GM12878 (cell line): ENCODE measurements at regions not wholly inside any gene's neighbourhood (a gene's known extent, or its start where the extent isn't known, plus 50 kb on each side); places are given as distances from the start of the nearest gene placed in this dataset.

Experiments used
- ATAC-seq: fragments of 200-7000 bp; cut with Tn5 transposase; 3 replicates; pipeline ENCODE4 v1.9.1; 2020; ENCODE audit warnings: mild to moderate bottlenecking, moderate library complexity
- BruUV-seq: library from RNA; stranded (reverse); fragments of 400-500 nt; replicated peaks from 2 replicates; lab custom pipeline; 2021; lab: Mats Ljungman, UMichigan
- CTCF ChIA-PET: fragments of 300-600 bp; sonication (Branson Sonifier 250); formaldehyde crosslinking; extraction: SDS; loops from one replicate; lab custom pipeline; 2021; ENCODE audit warnings: inconsistent platforms; lab: Yijun Ruan, JAX
- POLR2A ChIA-PET: fragments of 350-600 bp; formaldehyde crosslinking; extraction: SDS; loops from one replicate; lab custom pipeline; 2021; ENCODE audit warnings: inconsistent platforms; lab: Charles Lee
- RAD21 ChIA-PET: fragments of 300-600 bp; sonication (Branson Sonifier 250); formaldehyde crosslinking; loops from one replicate; lab custom pipeline; 2023; ENCODE audit warnings: antibody characterized with exemption; ENCODE audit not compliant: unreplicated experiment; lab: Charles Lee
- SMC1A ChIA-PET: fragments of 300-600 bp; sonication (Branson Sonifier 250); formaldehyde crosslinking; loops from one replicate; lab custom pipeline; 2023; ENCODE audit not compliant: unreplicated experiment, uncharacterized antibody; lab: Charles Lee
- DNase-seq: peaks from one replicate; pipeline ENCODE4 v3.0.0-alpha.2; 2011; ENCODE audit warnings: low read depth, low spot score
- FAIRE-seq: peaks from 3 replicates; lab custom pipeline; 2011; peaks lifted over from hg19 to GRCh38; lab: Jason Lieb, UNC
- H2AFZ ChIP-seq: 2 replicates; pipeline ENCODE4 v1.6.0; 2011; ENCODE audit warnings: low read depth, low read length, control low read depth; ENCODE audit not compliant: control insufficient read depth
- H3K27ac ChIP-seq: 2 replicates; pipeline ENCODE4 v1.5.1; 2011; ENCODE audit warnings: control low read depth; ENCODE audit not compliant: control insufficient read depth, insufficient read depth
- H3K27me3 ChIP-seq, 2 experiments: replicated peaks in 1 of 2; 2 replicates each; pipeline versions ENCODE4 v1.6.0 to v1.6.1; 2011; ENCODE audit warnings: low read length in 1 of 2; ENCODE audit not compliant: control insufficient read depth in 2 of 2, insufficient read depth in 2 of 2
- H3K36me3 ChIP-seq, 2 experiments: 2 replicates each; pipeline ENCODE4 v1.5.1; 2011; ENCODE audit warnings: low read length in 1 of 2; ENCODE audit not compliant: control insufficient read depth in 2 of 2, insufficient read depth in 2 of 2
- H3K4me1 ChIP-seq: 2 replicates; pipeline ENCODE4 v1.6.1; 2011; ENCODE audit warnings: mild to moderate bottlenecking, low read length, moderate library complexity, mixed read lengths; ENCODE audit not compliant: control insufficient read depth, insufficient read depth
- H3K4me2 ChIP-seq: 2 replicates; pipeline ENCODE4 v1.6.0; 2011; ENCODE audit warnings: control low read depth; ENCODE audit not compliant: control insufficient read depth, insufficient read depth
- H3K4me3 ChIP-seq: fragments of 200-600 bp; sonication (generic); 2 replicates; pipeline ENCODE4 v1.5.1; 2016
- H3K79me2 ChIP-seq: 2 replicates; pipeline ENCODE4 v1.6.0; 2011; ENCODE audit warnings: low read length; ENCODE audit not compliant: control insufficient read depth, insufficient read depth
- H3K9ac ChIP-seq: 2 replicates; pipeline ENCODE4 v1.8.0; 2011; ENCODE audit warnings: low read length, control low read depth, mixed read lengths; ENCODE audit not compliant: control insufficient read depth, insufficient read depth
- H3K9me3 ChIP-seq: replicated peaks from 3 replicates; pipeline ENCODE4 v1.5.1; 2011; ENCODE audit warnings: mild to moderate bottlenecking, low read length; ENCODE audit not compliant: control insufficient read depth, insufficient read depth
- H4K20me1 ChIP-seq: 2 replicates; pipeline ENCODE4 v1.6.0; 2011; ENCODE audit not compliant: control insufficient read depth, insufficient read depth
- CREM ChIP-seq: IDR thresholded peaks from 2 replicates; pipeline ENCODE4 v1.6.1; 2014; ENCODE audit warnings: antibody characterized with exemption, low read depth
- WGBS: methylation state at CpG from one replicate; pipeline ENCODE4 v1.1.6; 2016; ENCODE audit warnings: low lambda C conversion rate; ENCODE audit not compliant: insufficient replicate concordance, insufficient coverage; ENCODE audit errors: missing lambda C conversion rate; 5-methylcytosine and 5-hydroxymethylcytosine counted together
- in situ Hi-C: fragments of 300-500 bp; cut with MboI; formaldehyde crosslinking; loops from 9 replicates; pipeline ENCODE4 v1.14.3; 2018; ENCODE audit warnings: mixed read lengths
- intact Hi-C: fragments of 100-400 bp; cut with micrococcal nuclease; formaldehyde crosslinking; loops from one replicate; pipeline ENCODE4 v1.14.2; 2022; ENCODE audit not compliant: unreplicated experiment
- TF ChIP-seq, protein P1 (sequence below): fragments of 450-650 bp; formaldehyde crosslinking; IDR thresholded peaks from 2 replicates; pipeline ENCODE4 v1.4.0; 2020; ENCODE audit warnings: mild to moderate bottlenecking, moderate library complexity

- TF ChIP-seq, protein P1, sequence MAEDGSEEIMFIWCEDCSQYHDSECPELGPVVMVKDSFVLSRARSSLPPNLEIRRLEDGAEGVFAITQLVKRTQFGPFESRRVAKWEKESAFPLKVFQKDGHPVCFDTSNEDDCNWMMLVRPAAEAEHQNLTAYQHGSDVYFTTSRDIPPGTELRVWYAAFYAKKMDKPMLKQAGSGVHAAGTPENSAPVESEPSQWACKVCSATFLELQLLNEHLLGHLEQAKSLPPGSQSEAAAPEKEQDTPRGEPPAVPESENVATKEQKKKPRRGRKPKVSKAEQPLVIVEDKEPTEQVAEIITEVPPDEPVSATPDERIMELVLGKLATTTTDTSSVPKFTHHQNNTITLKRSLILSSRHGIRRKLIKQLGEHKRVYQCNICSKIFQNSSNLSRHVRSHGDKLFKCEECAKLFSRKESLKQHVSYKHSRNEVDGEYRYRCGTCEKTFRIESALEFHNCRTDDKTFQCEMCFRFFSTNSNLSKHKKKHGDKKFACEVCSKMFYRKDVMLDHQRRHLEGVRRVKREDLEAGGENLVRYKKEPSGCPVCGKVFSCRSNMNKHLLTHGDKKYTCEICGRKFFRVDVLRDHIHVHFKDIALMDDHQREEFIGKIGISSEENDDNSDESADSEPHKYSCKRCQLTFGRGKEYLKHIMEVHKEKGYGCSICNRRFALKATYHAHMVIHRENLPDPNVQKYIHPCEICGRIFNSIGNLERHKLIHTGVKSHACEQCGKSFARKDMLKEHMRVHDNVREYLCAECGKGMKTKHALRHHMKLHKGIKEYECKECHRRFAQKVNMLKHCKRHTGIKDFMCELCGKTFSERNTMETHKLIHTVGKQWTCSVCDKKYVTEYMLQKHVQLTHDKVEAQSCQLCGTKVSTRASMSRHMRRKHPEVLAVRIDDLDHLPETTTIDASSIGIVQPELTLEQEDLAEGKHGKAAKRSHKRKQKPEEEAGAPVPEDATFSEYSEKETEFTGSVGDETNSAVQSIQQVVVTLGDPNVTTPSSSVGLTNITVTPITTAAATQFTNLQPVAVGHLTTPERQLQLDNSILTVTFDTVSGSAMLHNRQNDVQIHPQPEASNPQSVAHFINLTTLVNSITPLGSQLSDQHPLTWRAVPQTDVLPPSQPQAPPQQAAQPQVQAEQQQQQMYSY (CRISPR knock-in tag): no peak
- TF ChIP-seq, all 136 proteins: peak for 0
Observed at GRCh38 chr15:94701281-94701985, 470.1 kb downstream of the MCTP2 start (continued).

- Histone ChIP-seq H3K36me3 (no peaks in the 10 kb centered on the region), H3K4me1 (no peaks in the 10 kb centered on the region), H3K79me2 (no peaks in the 10 kb centered on the region), H3K27me3 (no peaks in the 10 kb centered on the region), H3K4me3 (no peak overlapping the region), H2AFZ (no peak overlapping the region), H3K9ac (no peak overlapping the region), H3K4me2 (no peak overlapping the region), H4K20me1 (no peaks in the 10 kb centered on the region), H3K9me3 (no peaks in the 10 kb centered on the region), H3K27ac (no peak overlapping the region)
- no peak for TF ChIP-seq CREM
- in situ Hi-C loops (no loop called here), intact Hi-C loops (no loop called here)
- BruUV-seq: no TSS peak
- DNase-seq (no peak), FAIRE-seq (no peak), ATAC-seq (no peak)
- ChIA-PET RAD21 (no interaction called here), CTCF (no interaction called here), POLR2A (no interaction called here), SMC1A (no interaction called here)
- 30% methylated on average over 3 of the region's 3 CpGs for WGBS
Observed at GRCh38 chr15:94703596-94703995, 472.2 kb downstream of the MCTP2 start.
